ENCODE measurements at regions not wholly inside any gene's neighbourhood (a gene's known extent, or its start where the extent isn't known, plus 50 kb on each side); places are given as distances from the start of the nearest gene placed in this dataset.
"Not testable (repeated sequence)": the region's sequence is repeated elsewhere in the genome, so short reads cannot be mapped to it uniquely, and the experiment has no call there.

- H3K27ac Mint-ChIP-seq, result no peak overlapping the region
- no peaks in the 10 kb centered on the region for H3K36me3 Mint-ChIP-seq
- ATAC-seq (ENCODE audit: low read depth in 2 of 2), result no peak
Observed at GRCh38 chr13:79870123-79870522, 389.2 kb downstream of the NDFIP2 start.

GRCh38 chr13:79869326-79869725, 388.4 kb downstream of the NDFIP2 start:
- Mint-ChIP-seq H3K4me1 (no peaks in the 10 kb centered on the region), H3K4me3 (no peak overlapping the region), H3K36me3 (no peaks in the 10 kb centered on the region), H3K27ac (no peak overlapping the region), H3K9me3 (no peaks in the 10 kb centered on the region), H3K27me3 (no peaks in the 10 kb centered on the region)
- no peak for ATAC-seq (ENCODE audit: low read depth in 2 of 2)
- no peak for DNase-seq

More at GRCh38 chr13:79870123-79870522, 389.2 kb downstream of the NDFIP2 start:
- Mint-ChIP-seq H3K4me3 (no peak overlapping the region), H3K27me3 (no peaks in the 10 kb centered on the region), H3K4me1 (no peaks in the 10 kb centered on the region), H3K9me3 (no peaks in the 10 kb centered on the region)
- no peak for DNase-seq

GRCh38 chr13:79867254-79867653, 386.3 kb downstream of the NDFIP2 start:
- no peak overlapping the region for H3K4me3 Mint-ChIP-seq
- ATAC-seq (ENCODE audit: low read depth in 2 of 2), result no peak
- no peaks in the 10 kb centered on the region for H3K27me3 Mint-ChIP-seq
- peak overlapping the region in 1 of 6 donors; percentile 52 for H3K27ac Mint-ChIP-seq
- DNase-seq, result no peak
- no peaks in the 10 kb centered on the region for H3K36me3 Mint-ChIP-seq
- no peaks in the 10 kb centered on the region for H3K4me1 Mint-ChIP-seq
- H3K9me3 Mint-ChIP-seq, result no peaks in the 10 kb centered on the region

GRCh38 chr13:79866436-79866835, 385.5 kb downstream of the NDFIP2 start:
- ATAC-seq (ENCODE audit: low read depth in 2 of 2) (no peak), DNase-seq (no peak)
- no peak overlapping the region for H3K27ac Mint-ChIP-seq
- no peak overlapping the region for H3K4me3 Mint-ChIP-seq
- no peaks in the 10 kb centered on the region for H3K9me3 Mint-ChIP-seq
- H3K36me3 Mint-ChIP-seq, result no peaks in the 10 kb centered on the region
- H3K27me3 Mint-ChIP-seq, result no peaks in the 10 kb centered on the region
- no peaks in the 10 kb centered on the region for H3K4me1 Mint-ChIP-seq

- Mint-ChIP-seq H3K4me1 (no peaks in the 10 kb centered on the region), H3K4me3 (no peak overlapping the region), H3K9me3 (peaks cover 0 to 3% (median 0%) of the 10 kb centered on the region in 7 donors), H3K27me3 (no peaks in the 10 kb centered on the region), H3K27ac (no peak overlapping the region), H3K36me3 (no peaks in the 10 kb centered on the region)
- ATAC-seq (ENCODE audit: low read depth in 2 of 2) (no peak), DNase-seq (no peak)
Observed at GRCh38 chr13:79862515-79862914, 381.6 kb downstream of the NDFIP2 start.

- no peaks in the 10 kb centered on the region for H3K27me3 Mint-ChIP-seq
Observed at GRCh38 chr13:79861731-79862130, 380.8 kb downstream of the NDFIP2 start.

GRCh38 chr13:79860791-79861190, 379.8 kb downstream of the NDFIP2 start:
- no peaks in the 10 kb centered on the region for H3K4me1 Mint-ChIP-seq

More at GRCh38 chr13:79861731-79862130, 380.8 kb downstream of the NDFIP2 start:
- Mint-ChIP-seq H3K9me3 (peaks cover 0 to 3% (median 0%) of the 10 kb centered on the region in 7 donors), H3K4me3 (no peak overlapping the region), H3K36me3 (no peaks in the 10 kb centered on the region), H3K4me1 (no peaks in the 10 kb centered on the region), H3K27ac (no peak overlapping the region)
- ATAC-seq (ENCODE audit: low read depth in 2 of 2), result no peak
- DNase-seq, result no peak

GRCh38 chr13:79859756-79860155, 378.8 kb downstream of the NDFIP2 start:
- no peak for DNase-seq
- Mint-ChIP-seq H3K4me1 (no peaks in the 10 kb centered on the region), H3K27ac (no peak overlapping the region), H3K36me3 (no peaks in the 10 kb centered on the region), H3K9me3 (peaks cover 0 to 3% (median 0%) of the 10 kb centered on the region in 7 donors), H3K4me3 (no peak overlapping the region), H3K27me3 (no peaks in the 10 kb centered on the region)
- no peak for ATAC-seq (ENCODE audit: low read depth in 2 of 2)

More at GRCh38 chr13:79860791-79861190, 379.8 kb downstream of the NDFIP2 start:
- Mint-ChIP-seq H3K27ac (no peak overlapping the region), H3K36me3 (no peaks in the 10 kb centered on the region), H3K27me3 (no peaks in the 10 kb centered on the region), H3K4me3 (no peak overlapping the region), H3K9me3 (peaks cover 0 to 3% (median 0%) of the 10 kb centered on the region in 7 donors)
- ATAC-seq (ENCODE audit: low read depth in 2 of 2), result no peak
- no peak for DNase-seq

GRCh38 chr13:79853251-79853650, 372.3 kb downstream of the NDFIP2 start:
- H3K4me1 Mint-ChIP-seq, result no peaks in the 10 kb centered on the region

GRCh38 chr13:79851318-79851717, 370.4 kb downstream of the NDFIP2 start:
- no peaks in the 10 kb centered on the region for H3K36me3 Mint-ChIP-seq
- H3K4me3 Mint-ChIP-seq, result no peak overlapping the region
- no peaks in the 10 kb centered on the region for H3K9me3 Mint-ChIP-seq
- H3K4me1 Mint-ChIP-seq, result no peaks in the 10 kb centered on the region
- H3K27ac Mint-ChIP-seq, result no peak overlapping the region
- DNase-seq, result no peak
- H3K27me3 Mint-ChIP-seq, result no peaks in the 10 kb centered on the region
- no peak for ATAC-seq (ENCODE audit: low read depth in 2 of 2)

More at GRCh38 chr13:79853251-79853650, 372.3 kb downstream of the NDFIP2 start:
- peaks cover 0 to 2% (median 0%) of the 10 kb centered on the region in 7 donors for H3K9me3 Mint-ChIP-seq
- no peak overlapping the region for H3K4me3 Mint-ChIP-seq
- no peak for ATAC-seq (ENCODE audit: low read depth in 2 of 2)
- no peaks in the 10 kb centered on the region for H3K27me3 Mint-ChIP-seq
- H3K36me3 Mint-ChIP-seq, result no peaks in the 10 kb centered on the region
- no peak overlapping the region for H3K27ac Mint-ChIP-seq
- no peak for DNase-seq

- DNase-seq, result no peak
- H3K27me3 Mint-ChIP-seq, result no peaks in the 10 kb centered on the region
- peaks cover 0 to 2% (median 0%) of the 10 kb centered on the region in 7 donors for H3K9me3 Mint-ChIP-seq
- H3K4me3 Mint-ChIP-seq, result no peak overlapping the region
- no peaks in the 10 kb centered on the region for H3K4me1 Mint-ChIP-seq
- no peak for ATAC-seq (ENCODE audit: low read depth in 2 of 2)
- no peaks in the 10 kb centered on the region for H3K36me3 Mint-ChIP-seq
- H3K27ac Mint-ChIP-seq, result no peak overlapping the region
Observed at GRCh38 chr13:79847882-79848592, 367.1 kb downstream of the NDFIP2 start.

GRCh38 chr13:79846386-79846785, 365.4 kb downstream of the NDFIP2 start:
- Mint-ChIP-seq H3K27me3 (no peaks in the 10 kb centered on the region), H3K9me3 (peaks cover 0 to 2% (median 0%) of the 10 kb centered on the region in 7 donors), H3K4me1 (no peaks in the 10 kb centered on the region), H3K4me3 (no peak overlapping the region), H3K36me3 (no peaks in the 10 kb centered on the region), H3K27ac (no peak overlapping the region)
- no peak for DNase-seq
- no peak for ATAC-seq (ENCODE audit: low read depth in 2 of 2)

GRCh38 chr13:79837741-79838450, 356.9 kb downstream of the NDFIP2 start:
- DNase-seq (no peak), ATAC-seq (ENCODE audit: low read depth in 2 of 2) (no peak)
- no peak overlapping the region for H3K4me3 Mint-ChIP-seq
- H3K27me3 Mint-ChIP-seq, result peaks cover 0 to 6% (median 5%) of the 10 kb centered on the region in 3 donors
- H3K36me3 Mint-ChIP-seq, result no peaks in the 10 kb centered on the region
- no peak overlapping the region for H3K27ac Mint-ChIP-seq
- no peaks in the 10 kb centered on the region for H3K4me1 Mint-ChIP-seq
- H3K9me3 Mint-ChIP-seq, result peaks cover 0 to 9% (median 0%) of the 10 kb centered on the region in 7 donors

GRCh38 chr13:79836121-79836520, 355.2 kb downstream of the NDFIP2 start:
- H3K27me3 Mint-ChIP-seq; H3K4me3 Mint-ChIP-seq; H3K36me3 Mint-ChIP-seq; H3K9me3 Mint-ChIP-seq; H3K27ac Mint-ChIP-seq; DNase-seq; ATAC-seq (ENCODE audit: low read depth in 2 of 2); H3K4me1 Mint-ChIP-seq: not testable (repeated sequence)
